DND-41 (cell line): ENCODE measurements at regions not wholly inside any gene's neighbourhood (a gene's known extent, or its start where the extent isn't known, plus 50 kb on each side); places are given as distances from the start of the nearest gene placed in this dataset.

Source experiments
- ATAC-seq: fragments of 200-7000 bp; cut with Tn5 transposase; 3 replicates; pipeline ENCODE4 v1.9.1; 2021; ENCODE audit warnings: low read depth; ENCODE audit not compliant: insufficient read depth
- DNase-seq: peaks from one replicate; pipeline ENCODE4 v3.0.0-alpha.2; 2020
- H2AFZ ChIP-seq: 2 replicates; pipeline ENCODE4 v1.6.0; 2012; ENCODE audit warnings: low read depth, low read length
- H3K27ac ChIP-seq: 2 replicates; pipeline ENCODE4 v1.5.1; 2012; ENCODE audit warnings: low read length, inconsistent platforms
- H3K27me3 ChIP-seq: fragments of 200-600 bp; sonication (generic); 2 replicates; pipeline ENCODE4 v1.6.0; 2012; ENCODE audit warnings: low read length, mild to moderate bottlenecking, inconsistent platforms; ENCODE audit not compliant: insufficient read depth, poor library complexity
- H3K36me3 ChIP-seq: 2 replicates; pipeline ENCODE4 v1.5.1; 2012; ENCODE audit warnings: low read length, inconsistent platforms; ENCODE audit not compliant: insufficient read depth
- H3K4me1 ChIP-seq: 2 replicates; pipeline ENCODE4 v1.5.1; 2012; ENCODE audit warnings: mild to moderate bottlenecking, low read length; ENCODE audit not compliant: insufficient read depth
- H3K4me2 ChIP-seq: 2 replicates; pipeline ENCODE4 v1.6.0; 2012; ENCODE audit warnings: mild to moderate bottlenecking, moderate library complexity, low read length, inconsistent platforms; ENCODE audit not compliant: insufficient read depth
- H3K4me3 ChIP-seq, 2 experiments: fragments of 200-600 bp in 1 of 2; shearing (Covaris generic) in 1 of 2; 2 replicates each; pipeline ENCODE4 v1.5.1; 2012 to 2016; ENCODE audit warnings: inconsistent platforms in 2 of 2, low read length in 2 of 2, mild to moderate bottlenecking in 2 of 2, low read depth in 1 of 2, moderate library complexity in 1 of 2
- H3K79me2 ChIP-seq: 2 replicates; pipeline ENCODE4 v1.6.0; 2012; ENCODE audit warnings: low read length, inconsistent platforms; ENCODE audit not compliant: insufficient read depth
- H3K9ac ChIP-seq: 2 replicates; pipeline ENCODE4 v1.6.0; 2012; ENCODE audit warnings: low read depth, mild to moderate bottlenecking, inconsistent platforms, low read length, moderate library complexity
- H3K9me3 ChIP-seq: 2 replicates; pipeline ENCODE4 v1.5.1; 2012; ENCODE audit warnings: low read length, moderate library complexity, mild to moderate bottlenecking, inconsistent platforms; ENCODE audit not compliant: insufficient read depth, severe bottlenecking
- H4K20me1 ChIP-seq: 2 replicates; pipeline ENCODE4 v1.6.0; 2012; ENCODE audit warnings: low read length; ENCODE audit not compliant: insufficient read depth
- EZH2 ChIP-seq: IDR thresholded peaks from 3 replicates; pipeline ENCODE4 v1.6.1; 2012; ENCODE audit warnings: borderline replicate concordance, low read depth, mild to moderate bottlenecking, moderate library complexity, low read length, inconsistent platforms; ENCODE audit not compliant: severe bottlenecking
- TF ChIP-seq, protein P1 (sequence below): IDR thresholded peaks from 2 replicates; pipeline ENCODE4 v1.5.1; 2012; ENCODE audit warnings: borderline replicate concordance, low read length, moderate library complexity, mild to moderate bottlenecking; ENCODE audit not compliant: poor library complexity, severe bottlenecking; ENCODE audit errors: extremely low read depth

DNA sequence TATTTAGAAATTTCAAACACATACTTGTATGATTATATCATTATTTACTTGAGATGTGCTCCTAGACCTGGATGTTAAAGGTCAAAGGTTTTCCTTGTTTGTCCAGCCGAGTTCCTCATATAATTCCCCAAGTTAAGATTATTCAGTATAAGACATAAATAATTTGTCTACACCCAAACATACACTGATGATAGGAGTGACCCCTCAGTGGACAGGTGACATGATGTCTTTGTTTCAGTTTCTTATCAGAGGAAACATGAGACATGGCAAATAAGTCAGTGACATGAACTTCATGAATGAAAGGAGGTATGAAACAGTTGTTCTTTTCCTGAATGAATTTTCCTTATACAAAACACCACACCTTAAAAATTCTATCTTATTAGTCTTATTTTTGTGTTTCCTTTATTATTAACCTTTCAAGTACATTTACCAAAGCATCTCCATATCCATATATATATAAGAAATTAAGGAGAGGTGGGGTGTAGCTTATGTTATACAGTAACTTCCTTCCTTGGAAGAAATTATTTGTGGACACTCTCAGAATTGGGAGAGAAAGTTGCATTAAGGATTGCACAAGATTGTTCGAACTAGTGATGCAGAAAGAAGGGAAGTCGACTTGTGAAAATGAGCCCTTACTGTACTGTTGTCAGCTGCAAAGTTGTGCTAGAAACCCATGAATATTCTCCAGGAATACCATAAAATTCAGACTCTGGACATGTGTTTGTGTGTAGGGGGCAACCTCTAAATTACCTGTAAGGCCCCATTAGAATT is 60.5 kb downstream of the POM121L12 start:
- H3K27ac ChIP-seq: no peak overlapping the region
- H3K4me3 ChIP-seq: no peak overlapping the region
- no peak for DNase-seq
- H3K9me3 ChIP-seq: no peaks in the 10 kb centered on the region
- H3K79me2 ChIP-seq: no peaks in the 10 kb centered on the region
- TF ChIP-seq, protein P1, sequence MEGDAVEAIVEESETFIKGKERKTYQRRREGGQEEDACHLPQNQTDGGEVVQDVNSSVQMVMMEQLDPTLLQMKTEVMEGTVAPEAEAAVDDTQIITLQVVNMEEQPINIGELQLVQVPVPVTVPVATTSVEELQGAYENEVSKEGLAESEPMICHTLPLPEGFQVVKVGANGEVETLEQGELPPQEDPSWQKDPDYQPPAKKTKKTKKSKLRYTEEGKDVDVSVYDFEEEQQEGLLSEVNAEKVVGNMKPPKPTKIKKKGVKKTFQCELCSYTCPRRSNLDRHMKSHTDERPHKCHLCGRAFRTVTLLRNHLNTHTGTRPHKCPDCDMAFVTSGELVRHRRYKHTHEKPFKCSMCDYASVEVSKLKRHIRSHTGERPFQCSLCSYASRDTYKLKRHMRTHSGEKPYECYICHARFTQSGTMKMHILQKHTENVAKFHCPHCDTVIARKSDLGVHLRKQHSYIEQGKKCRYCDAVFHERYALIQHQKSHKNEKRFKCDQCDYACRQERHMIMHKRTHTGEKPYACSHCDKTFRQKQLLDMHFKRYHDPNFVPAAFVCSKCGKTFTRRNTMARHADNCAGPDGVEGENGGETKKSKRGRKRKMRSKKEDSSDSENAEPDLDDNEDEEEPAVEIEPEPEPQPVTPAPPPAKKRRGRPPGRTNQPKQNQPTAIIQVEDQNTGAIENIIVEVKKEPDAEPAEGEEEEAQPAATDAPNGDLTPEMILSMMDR: no peak
- TF ChIP-seq EZH2: no peak
- H3K4me2 ChIP-seq: no peak overlapping the region
- H3K9ac ChIP-seq: no peak overlapping the region
- ATAC-seq: no peak
- H4K20me1 ChIP-seq: no peaks in the 10 kb centered on the region
- no peaks in the 10 kb centered on the region for H3K4me1 ChIP-seq
- no peak overlapping the region for H2AFZ ChIP-seq
- H3K27me3 ChIP-seq: no peaks in the 10 kb centered on the region
- no peaks in the 10 kb centered on the region for H3K36me3 ChIP-seq

DNA sequence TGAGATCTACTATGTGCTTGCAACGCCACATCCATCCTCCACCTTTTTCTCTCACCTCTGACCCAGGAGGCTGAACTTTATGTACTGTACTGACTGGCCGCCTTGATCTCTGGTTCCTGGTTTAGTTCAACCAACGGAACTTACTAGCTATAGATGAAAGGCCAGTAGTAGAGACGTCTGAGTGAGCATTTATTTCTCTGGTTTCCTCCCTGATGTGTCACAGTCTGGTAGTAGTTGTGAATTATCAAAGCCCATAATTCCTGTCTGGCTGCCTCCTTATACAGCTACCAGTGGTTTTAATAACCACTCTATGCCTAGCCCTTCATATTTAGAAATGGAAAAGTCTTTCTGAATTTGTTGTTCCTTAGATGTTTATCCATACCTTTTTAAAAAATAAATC is 64.7 kb downstream of the POM121L12 start:
- no peak for ATAC-seq
- H3K4me1 ChIP-seq: no peaks in the 10 kb centered on the region

DNA sequence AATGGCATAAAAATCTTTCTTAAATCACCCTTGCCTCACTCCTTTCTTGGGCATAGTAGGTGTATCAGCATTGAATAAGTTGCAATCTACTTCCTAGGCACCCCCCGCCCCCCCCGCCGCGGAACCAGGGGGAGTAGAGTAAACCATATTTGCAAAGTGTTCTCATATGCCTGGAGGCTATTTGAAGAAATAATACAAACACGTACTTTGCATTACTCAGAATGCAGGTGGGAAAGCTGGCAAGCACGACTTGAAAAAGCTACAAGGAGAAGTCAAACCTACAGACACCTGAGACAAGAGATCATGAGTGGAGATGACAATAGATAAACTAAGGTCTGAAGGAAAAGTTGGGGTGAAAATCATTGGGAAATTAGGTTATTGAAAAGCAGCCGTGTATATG is 65.6 kb downstream of the POM121L12 start:
- no peaks in the 10 kb centered on the region for H3K36me3 ChIP-seq
- DNase-seq (no peak), ATAC-seq (no peak)
- H3K9me3 ChIP-seq: no peaks in the 10 kb centered on the region
- no peak overlapping the region for H3K4me2 ChIP-seq
- TF ChIP-seq, protein P1: no peak
- no peak for TF ChIP-seq EZH2
- no peak overlapping the region for H3K9ac ChIP-seq
- H2AFZ ChIP-seq: no peak overlapping the region
- no peaks in the 10 kb centered on the region for H4K20me1 ChIP-seq
- no peak overlapping the region for H3K27ac ChIP-seq
- H3K79me2 ChIP-seq: no peaks in the 10 kb centered on the region
- H3K27me3 ChIP-seq: no peaks in the 10 kb centered on the region
- no peaks in the 10 kb centered on the region for H3K4me1 ChIP-seq
- no peak overlapping the region for H3K4me3 ChIP-seq

More for the DNA sequence above, 64.7 kb downstream of the POM121L12 start:
- H3K4me3 ChIP-seq: no peak overlapping the region
- no peak for DNase-seq
- H3K4me2 ChIP-seq: no peak overlapping the region
- no peak overlapping the region for H3K9ac ChIP-seq
- no peaks in the 10 kb centered on the region for H3K79me2 ChIP-seq
- H3K27ac ChIP-seq: no peak overlapping the region
- H2AFZ ChIP-seq: no peak overlapping the region
- no peak for TF ChIP-seq EZH2
- TF ChIP-seq, protein P1: no peak
- no peaks in the 10 kb centered on the region for H3K36me3 ChIP-seq
- H3K27me3 ChIP-seq: no peaks in the 10 kb centered on the region
- no peaks in the 10 kb centered on the region for H3K9me3 ChIP-seq
- no peaks in the 10 kb centered on the region for H4K20me1 ChIP-seq

GRCh38 chr7:53110425-53110824 is 75.0 kb downstream of the POM121L12 start:
- H3K9ac ChIP-seq: no peak overlapping the region
- H3K36me3 ChIP-seq: no peaks in the 10 kb centered on the region
- H3K4me3 ChIP-seq: no peak overlapping the region
- no peak overlapping the region for H2AFZ ChIP-seq
- no peak for DNase-seq
- no peaks in the 10 kb centered on the region for H4K20me1 ChIP-seq
- no peak for ATAC-seq
- H3K4me2 ChIP-seq: no peak overlapping the region
- no peaks in the 10 kb centered on the region for H3K27me3 ChIP-seq
- H3K4me1 ChIP-seq: no peaks in the 10 kb centered on the region
- H3K27ac ChIP-seq: no peak overlapping the region
- H3K9me3 ChIP-seq: no peaks in the 10 kb centered on the region
- no peak for TF ChIP-seq EZH2
- TF ChIP-seq, protein P1: no peak
- H3K79me2 ChIP-seq: no peaks in the 10 kb centered on the region
